ENCODE measurements at regions not wholly inside any gene's neighbourhood (a gene's known extent, or its start where the extent isn't known, plus 50 kb on each side); places are given as distances from the start of the nearest gene placed in this dataset.

DNA sequence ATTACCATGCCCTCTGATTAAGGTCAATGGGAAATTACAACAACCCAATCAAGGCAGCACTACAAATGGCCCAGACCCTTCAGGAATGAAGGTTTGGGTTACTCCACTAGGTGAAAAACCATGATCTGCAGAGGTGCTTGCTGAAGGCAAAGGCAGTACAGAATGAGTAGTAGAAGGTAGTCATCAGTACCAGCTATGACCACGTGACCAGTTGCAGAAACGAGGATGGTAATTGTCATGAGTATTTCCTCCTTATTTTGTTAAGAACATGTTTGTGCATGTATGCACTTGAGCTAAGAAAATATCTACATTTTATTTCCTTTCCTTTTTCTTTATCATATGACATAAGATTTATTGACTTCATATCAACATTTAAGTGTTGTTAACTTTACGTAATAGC lies 607.1 kb downstream of the KCNT2 start:
- Histone ChIP-seq H3K27ac (no peak overlapping the region), H3K9me3 (no peaks in the 10 kb centered on the region), H3K27me3 (replicated peaks; ENCODE audit: insufficient read depth) (no peaks in the 10 kb centered on the region), H3K4me1 (ENCODE audit: control insufficient read depth in 1 of 2, low read depth in 2 of 2) (no peaks in the 10 kb centered on the region), H3K4me3 (no peak overlapping the region), H3K36me3 (no peaks in the 10 kb centered on the region)
- TF ChIP-seq, protein P1, sequence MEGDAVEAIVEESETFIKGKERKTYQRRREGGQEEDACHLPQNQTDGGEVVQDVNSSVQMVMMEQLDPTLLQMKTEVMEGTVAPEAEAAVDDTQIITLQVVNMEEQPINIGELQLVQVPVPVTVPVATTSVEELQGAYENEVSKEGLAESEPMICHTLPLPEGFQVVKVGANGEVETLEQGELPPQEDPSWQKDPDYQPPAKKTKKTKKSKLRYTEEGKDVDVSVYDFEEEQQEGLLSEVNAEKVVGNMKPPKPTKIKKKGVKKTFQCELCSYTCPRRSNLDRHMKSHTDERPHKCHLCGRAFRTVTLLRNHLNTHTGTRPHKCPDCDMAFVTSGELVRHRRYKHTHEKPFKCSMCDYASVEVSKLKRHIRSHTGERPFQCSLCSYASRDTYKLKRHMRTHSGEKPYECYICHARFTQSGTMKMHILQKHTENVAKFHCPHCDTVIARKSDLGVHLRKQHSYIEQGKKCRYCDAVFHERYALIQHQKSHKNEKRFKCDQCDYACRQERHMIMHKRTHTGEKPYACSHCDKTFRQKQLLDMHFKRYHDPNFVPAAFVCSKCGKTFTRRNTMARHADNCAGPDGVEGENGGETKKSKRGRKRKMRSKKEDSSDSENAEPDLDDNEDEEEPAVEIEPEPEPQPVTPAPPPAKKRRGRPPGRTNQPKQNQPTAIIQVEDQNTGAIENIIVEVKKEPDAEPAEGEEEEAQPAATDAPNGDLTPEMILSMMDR (IDR thresholded peaks at IDR 0.05), result no peak
- ATAC-seq (ENCODE audit: insufficient number of reproducible peaks, low FRiP score, low read depth) (no peak), DNase-seq (ENCODE audit: low spot score) (no peak)

DNA sequence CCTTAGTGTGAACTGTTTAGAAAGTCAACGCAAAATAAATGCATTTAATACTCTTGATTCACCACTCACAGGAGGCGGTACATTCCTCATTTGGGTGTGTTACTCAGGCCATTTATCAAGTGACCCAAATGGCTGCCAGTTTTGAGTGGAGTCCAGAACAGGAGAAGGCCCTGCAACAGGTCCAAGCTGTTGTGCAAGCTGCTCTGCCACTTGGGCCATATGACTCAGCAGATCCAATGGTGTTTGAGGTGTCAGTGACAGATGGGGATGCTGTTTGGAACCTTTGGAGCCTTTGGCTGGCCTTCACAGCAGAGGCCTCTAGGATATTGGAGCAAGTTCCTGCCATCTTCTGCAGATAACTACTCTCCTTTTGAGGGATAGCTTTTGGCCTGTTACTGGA lies 609.2 kb downstream of the KCNT2 start:
- no peaks in the 10 kb centered on the region for H3K4me1 ChIP-seq (ENCODE audit: control insufficient read depth in 1 of 2, low read depth in 2 of 2)
- TF ChIP-seq, protein P1 (IDR thresholded peaks at IDR 0.05), result no peak
- no peak for DNase-seq (ENCODE audit: low spot score)
- H3K27me3 ChIP-seq (replicated peaks; ENCODE audit: insufficient read depth), result no peaks in the 10 kb centered on the region
- ATAC-seq (ENCODE audit: insufficient number of reproducible peaks, low FRiP score, low read depth), result no peak
- no peaks in the 10 kb centered on the region for H3K36me3 ChIP-seq
- H3K9me3 ChIP-seq, result no peaks in the 10 kb centered on the region
- no peak overlapping the region for H3K27ac ChIP-seq
- H3K4me3 ChIP-seq, result no peak overlapping the region

DNA sequence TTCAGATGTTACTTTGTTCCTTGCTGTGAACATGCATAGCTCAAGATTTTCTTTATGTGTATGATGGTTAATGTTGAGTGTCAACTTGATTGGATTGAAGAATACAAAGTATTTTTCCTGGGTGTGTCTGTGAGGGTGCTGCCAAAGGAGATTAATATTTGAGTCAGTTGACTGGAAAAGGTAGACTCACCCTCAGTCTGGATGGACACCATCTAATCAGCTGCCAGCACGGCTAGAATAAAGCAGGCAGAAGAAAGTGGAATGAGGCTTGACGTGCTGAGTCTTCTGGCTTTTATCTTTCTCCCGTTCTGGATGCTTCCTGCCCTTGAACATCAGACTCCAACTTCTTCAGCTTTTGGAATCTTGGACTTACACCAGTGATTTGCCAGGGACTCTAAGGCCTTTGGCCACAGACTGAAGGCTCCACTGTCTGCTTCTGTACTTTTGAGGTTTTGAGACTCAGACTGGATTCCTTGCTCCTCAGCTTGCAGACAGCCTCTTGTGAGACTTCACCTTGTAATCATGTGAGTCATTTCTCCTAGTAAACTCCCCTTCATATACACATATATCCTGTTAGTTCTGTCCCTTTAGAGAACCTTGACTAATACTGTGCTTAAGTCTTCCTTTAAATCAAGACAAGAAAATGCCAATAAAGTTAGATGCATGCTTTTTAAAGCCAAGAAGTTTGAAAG lies 626.6 kb downstream of the KCNT2 start:
- Histone ChIP-seq H3K36me3 (no peaks in the 10 kb centered on the region), H3K27me3 (replicated peaks; ENCODE audit: insufficient read depth) (no peaks in the 10 kb centered on the region), H3K27ac (no peak overlapping the region), H3K4me1 (ENCODE audit: control insufficient read depth in 1 of 2, low read depth in 2 of 2) (no peaks in the 10 kb centered on the region), H3K9me3 (no peaks in the 10 kb centered on the region), H3K4me3 (no peak overlapping the region)
- no peak for ATAC-seq (ENCODE audit: insufficient number of reproducible peaks, low FRiP score, low read depth)
- no peak for DNase-seq (ENCODE audit: low spot score)
- TF ChIP-seq, protein P1 (IDR thresholded peaks at IDR 0.05), result no peak

DNA sequence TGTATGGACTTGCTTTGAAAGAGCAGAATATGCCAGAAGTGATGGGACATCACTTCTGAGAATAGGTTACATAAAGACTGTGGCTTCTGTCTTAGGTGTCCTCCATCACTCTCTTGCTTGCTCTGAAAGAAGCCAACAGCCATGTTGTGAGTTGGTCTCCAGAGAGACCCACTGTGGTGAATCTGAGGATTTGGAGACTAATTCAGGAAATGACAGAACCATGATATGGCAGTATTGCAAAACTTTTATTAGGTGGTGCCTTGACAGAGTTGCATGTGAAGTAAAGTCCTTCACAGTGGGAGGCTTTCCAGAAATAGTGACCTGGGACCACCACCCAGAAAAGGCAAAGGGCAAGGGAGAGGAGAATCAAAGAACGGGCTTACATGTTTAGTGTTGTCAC lies 628.6 kb downstream of the KCNT2 start:
- Histone ChIP-seq H3K4me1 (ENCODE audit: control insufficient read depth in 1 of 2, low read depth in 2 of 2) (no peaks in the 10 kb centered on the region), H3K27ac (no peak overlapping the region), H3K4me3 (no peak overlapping the region), H3K27me3 (replicated peaks; ENCODE audit: insufficient read depth) (no peaks in the 10 kb centered on the region), H3K9me3 (no peaks in the 10 kb centered on the region), H3K36me3 (no peaks in the 10 kb centered on the region)
- no peak for ATAC-seq (ENCODE audit: insufficient number of reproducible peaks, low FRiP score, low read depth)
- no peak for DNase-seq (ENCODE audit: low spot score)
- TF ChIP-seq, protein P1 (IDR thresholded peaks at IDR 0.05), result no peak

DNA sequence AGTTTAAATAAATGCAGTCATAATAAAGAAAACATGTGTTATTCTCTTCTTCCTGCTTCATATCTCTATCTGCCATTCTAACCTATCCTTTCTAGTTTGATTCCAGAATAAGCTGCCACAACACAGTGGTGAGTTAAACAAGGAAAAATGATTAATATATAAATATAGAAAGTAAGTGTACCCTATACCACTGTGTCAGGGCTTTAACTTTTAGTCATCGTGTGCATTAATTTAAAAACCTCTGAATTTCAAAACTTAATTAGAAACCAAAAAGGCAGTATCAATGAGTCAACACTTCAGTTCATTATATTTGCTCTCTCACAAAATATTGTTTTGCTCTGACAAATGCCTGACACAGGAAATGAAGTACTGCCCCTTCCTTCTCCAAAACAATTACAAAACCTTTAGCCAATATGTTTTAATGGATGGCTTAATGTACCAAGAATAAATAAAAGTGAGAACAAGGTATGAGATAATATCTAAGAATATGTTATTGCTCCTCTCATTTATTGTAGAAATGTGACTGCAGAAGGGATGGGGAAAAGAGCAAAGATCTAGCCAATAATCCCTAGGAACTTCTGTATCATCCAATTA lies 634.8 kb downstream of the KCNT2 start:
- H3K36me3 ChIP-seq, result no peaks in the 10 kb centered on the region
- H3K4me1 ChIP-seq (ENCODE audit: control insufficient read depth in 1 of 2, low read depth in 2 of 2), result no peaks in the 10 kb centered on the region
- H3K27me3 ChIP-seq (replicated peaks; ENCODE audit: insufficient read depth), result no peaks in the 10 kb centered on the region
- no peak overlapping the region for H3K27ac ChIP-seq
- TF ChIP-seq, protein P1 (IDR thresholded peaks at IDR 0.05), result no peak
- ATAC-seq (ENCODE audit: insufficient number of reproducible peaks, low FRiP score, low read depth) (no peak), DNase-seq (ENCODE audit: low spot score) (no peak)
- no peak overlapping the region for H3K4me3 ChIP-seq
- no peaks in the 10 kb centered on the region for H3K9me3 ChIP-seq
